ENCODE measurements at regions not wholly inside any gene's neighbourhood (a gene's known extent, or its start where the extent isn't known, plus 50 kb on each side); places are given as distances from the start of the nearest gene placed in this dataset.

GRCh38 chr12:43069768-43070221 is 480.2 kb upstream of the PRICKLE1 start (continued):
- TF ChIP-seq HDAC2 (IDR thresholded peaks at IDR 0.05), result no peak
- TF ChIP-seq CHD1 (IDR thresholded peaks at IDR 0.05; ENCODE audit: low read depth, low read length), result no peak
- no peak for TF ChIP-seq BMI1 (IDR thresholded peaks at IDR 0.05; ENCODE audit: borderline replicate concordance)
- no peak for TF ChIP-seq BCLAF1 (IDR thresholded peaks at IDR 0.05)
- peak; percentile 45; the same call in 1 of the 2 replicates for TF ChIP-seq SPI1 (IDR thresholded peaks at IDR 0.05; ENCODE audit: borderline replicate concordance, insufficient read depth, low read depth, low read length)
- no peak for TF ChIP-seq ETV6 (conservative IDR thresholded peaks at IDR 0.05 in 1 of 2, IDR thresholded peaks at IDR 0.05 in 1 of 2; ENCODE audit: borderline replicate concordance in 1 of 2, low read depth in 1 of 2)
- no peak for TF ChIP-seq TCF12 (IDR thresholded peaks at IDR 0.05; ENCODE audit: low read depth, low read length)
- no peak for TF ChIP-seq NR2F1 (conservative IDR thresholded peaks at IDR 0.05)
- TF ChIP-seq DPF2 (IDR thresholded peaks at IDR 0.05), result 0 out of 2 replicates have a peak, but pooled peaks have one; percentile 37
- TF ChIP-seq IKZF2 (IDR thresholded peaks at IDR 0.05), result peak in 1 of 2 experiments; percentile 22; a peak in 1 of 4 replicates
- TF ChIP-seq, protein P1, sequence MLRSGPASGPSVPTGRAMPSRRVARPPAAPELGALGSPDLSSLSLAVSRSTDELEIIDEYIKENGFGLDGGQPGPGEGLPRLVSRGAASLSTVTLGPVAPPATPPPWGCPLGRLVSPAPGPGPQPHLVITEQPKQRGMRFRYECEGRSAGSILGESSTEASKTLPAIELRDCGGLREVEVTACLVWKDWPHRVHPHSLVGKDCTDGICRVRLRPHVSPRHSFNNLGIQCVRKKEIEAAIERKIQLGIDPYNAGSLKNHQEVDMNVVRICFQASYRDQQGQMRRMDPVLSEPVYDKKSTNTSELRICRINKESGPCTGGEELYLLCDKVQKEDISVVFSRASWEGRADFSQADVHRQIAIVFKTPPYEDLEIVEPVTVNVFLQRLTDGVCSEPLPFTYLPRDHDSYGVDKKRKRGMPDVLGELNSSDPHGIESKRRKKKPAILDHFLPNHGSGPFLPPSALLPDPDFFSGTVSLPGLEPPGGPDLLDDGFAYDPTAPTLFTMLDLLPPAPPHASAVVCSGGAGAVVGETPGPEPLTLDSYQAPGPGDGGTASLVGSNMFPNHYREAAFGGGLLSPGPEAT (IDR thresholded peaks at IDR 0.05; ENCODE audit: low read depth), result peak; percentile 71; the same call in 1 of the 2 replicates
- no peak for TF ChIP-seq STAT3 (IDR thresholded peaks at IDR 0.05; ENCODE audit: low read depth, low read length)

All from GM12878 (cell line).